Uterus (tissue), 3 donors: ENCODE measurements at regions not wholly inside any gene's neighbourhood (a gene's known extent, or its start where the extent isn't known, plus 50 kb on each side); places are given as distances from the start of the nearest gene placed in this dataset.

ENCODE experiments used
- DNase-seq, 2 donors: peaks; one replicate each; pipeline ENCODE4 v3.0.0-alpha.2; 2019 to 2020
- H3K27ac ChIP-seq, 2 donors: fragments of 200-600 bp; sonication (generic); 1 replicate in 1 of 2; 2 replicates in 1 of 2; pipeline ENCODE4 v1.5.1; 2016 to 2018
- H3K27me3 ChIP-seq, 2 donors: fragments of 200-600 bp; sonication (generic); one replicate each; pipeline ENCODE4 v1.5.1; 2018 to 2019; ENCODE audit warnings: control low read depth in 1 of 2
- H3K36me3 ChIP-seq, 2 donors: fragments of 200-600 bp; sonication (generic); one replicate each; pipeline ENCODE4 v1.5.1; 2019; ENCODE audit warnings: control low read depth in 1 of 2
- H3K4me1 ChIP-seq, 2 donors: fragments of 200-600 bp; sonication (generic); one replicate each; pipeline ENCODE4 v1.5.1; 2018 to 2019; ENCODE audit warnings: control low read depth in 1 of 2
- H3K4me3 ChIP-seq, 2 donors: fragments of 200-600 bp; sonication (generic); 1 replicate in 1 of 2; 2 replicates in 1 of 2; pipeline ENCODE4 v1.5.1; 2018 to 2019; ENCODE audit warnings: mild to moderate bottlenecking in 1 of 2
- H3K9me3 ChIP-seq, 2 donors: fragments of 200-600 bp; sonication (generic); one replicate each; pipeline ENCODE4 v1.5.1; 2019; ENCODE audit warnings: control low read depth in 1 of 2
- POLR2A ChIP-seq, 2 donors: fragments of 450-650 bp; IDR thresholded peaks; one replicate each; pipeline ENCODE4 v1.6.1; 2016; ENCODE audit warnings: antibody characterized with exemption in 2 of 2, mild to moderate bottlenecking in 1 of 2, moderate library complexity in 1 of 2
- intact Hi-C: fragments of 100-400 bp; cut with DNase I; formaldehyde crosslinking; loops from one replicate; pipeline ENCODE4 v1.15.1; 2023; ENCODE audit warnings: low total_unique reads
- TF ChIP-seq, protein P1 (sequence below), 4 experiments: fragments of 200-600 bp in 2 of 4; fragments of 450-650 bp in 2 of 4; sonication (generic) in 2 of 4; IDR thresholded peaks; one replicate each; pipeline ENCODE4 v1.5.1; 2016 to 2019; ENCODE audit warnings: antibody characterized with exemption in 4 of 4, mild to moderate bottlenecking in 2 of 4, moderate library complexity in 1 of 4
- donor health status: DM: yes; HTN: yes; CAD: no.

DNA sequence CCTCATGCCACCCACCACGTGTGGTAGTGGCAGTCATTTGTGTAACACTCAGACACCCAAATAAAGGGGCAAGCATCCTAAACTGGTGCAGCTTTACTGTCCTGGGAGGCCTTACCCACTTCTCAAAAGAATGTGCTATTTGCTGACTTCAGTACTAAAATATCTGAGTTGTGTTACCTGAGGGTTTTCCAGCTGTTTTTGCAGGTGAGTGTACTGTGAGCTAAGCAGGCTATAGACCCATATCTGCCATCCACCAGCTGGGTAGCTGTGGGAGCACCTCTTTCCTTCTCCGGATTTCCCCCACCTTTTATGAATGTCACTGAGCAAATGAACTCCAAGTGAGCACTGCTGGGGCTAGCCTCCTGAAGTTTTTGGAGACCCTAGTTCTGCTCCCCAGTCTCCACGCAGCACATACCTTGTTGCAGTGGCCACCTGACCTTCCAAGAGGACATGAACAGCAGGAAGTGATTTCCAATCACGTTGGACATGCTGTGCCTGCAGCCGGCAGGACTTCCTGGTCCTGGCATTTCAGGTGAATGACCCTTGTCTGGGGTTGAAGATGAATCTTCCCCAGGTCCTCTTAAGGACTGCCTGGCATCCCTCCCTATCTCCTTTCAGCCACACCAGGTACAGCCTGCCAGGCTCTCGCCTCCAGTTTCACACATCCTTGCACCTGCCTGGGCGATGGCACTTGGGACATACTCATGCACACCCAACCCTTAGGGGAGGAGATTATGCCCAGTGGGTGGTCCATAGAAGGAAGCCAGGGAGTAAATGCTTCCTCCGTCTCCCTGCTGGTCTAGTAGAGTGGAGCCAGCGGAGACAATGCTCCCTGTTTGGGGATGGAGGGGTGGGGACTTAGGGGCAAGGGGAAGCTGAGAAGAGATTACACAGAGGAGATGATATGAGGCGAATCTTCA is 109.5 kb upstream of the SPATA13 start:
- TF ChIP-seq, protein P1, sequence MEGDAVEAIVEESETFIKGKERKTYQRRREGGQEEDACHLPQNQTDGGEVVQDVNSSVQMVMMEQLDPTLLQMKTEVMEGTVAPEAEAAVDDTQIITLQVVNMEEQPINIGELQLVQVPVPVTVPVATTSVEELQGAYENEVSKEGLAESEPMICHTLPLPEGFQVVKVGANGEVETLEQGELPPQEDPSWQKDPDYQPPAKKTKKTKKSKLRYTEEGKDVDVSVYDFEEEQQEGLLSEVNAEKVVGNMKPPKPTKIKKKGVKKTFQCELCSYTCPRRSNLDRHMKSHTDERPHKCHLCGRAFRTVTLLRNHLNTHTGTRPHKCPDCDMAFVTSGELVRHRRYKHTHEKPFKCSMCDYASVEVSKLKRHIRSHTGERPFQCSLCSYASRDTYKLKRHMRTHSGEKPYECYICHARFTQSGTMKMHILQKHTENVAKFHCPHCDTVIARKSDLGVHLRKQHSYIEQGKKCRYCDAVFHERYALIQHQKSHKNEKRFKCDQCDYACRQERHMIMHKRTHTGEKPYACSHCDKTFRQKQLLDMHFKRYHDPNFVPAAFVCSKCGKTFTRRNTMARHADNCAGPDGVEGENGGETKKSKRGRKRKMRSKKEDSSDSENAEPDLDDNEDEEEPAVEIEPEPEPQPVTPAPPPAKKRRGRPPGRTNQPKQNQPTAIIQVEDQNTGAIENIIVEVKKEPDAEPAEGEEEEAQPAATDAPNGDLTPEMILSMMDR (IDR thresholded peaks at IDR 0.05): no peak
- no peak for TF ChIP-seq POLR2A (IDR thresholded peaks at IDR 0.05)
- no peak for DNase-seq
- Histone ChIP-seq H3K27me3 (no peaks in the 10 kb centered on the region), H3K4me1 (peaks cover 4 to 7% of the 10 kb centered on the region in 2 donors), H3K27ac (peak overlapping the region; percentile 40 to 70), H3K4me3 (no peak overlapping the region), H3K36me3 (no peaks in the 10 kb centered on the region), H3K9me3 (no peaks in the 10 kb centered on the region)
- intact Hi-C loops: no loop called here

DNA sequence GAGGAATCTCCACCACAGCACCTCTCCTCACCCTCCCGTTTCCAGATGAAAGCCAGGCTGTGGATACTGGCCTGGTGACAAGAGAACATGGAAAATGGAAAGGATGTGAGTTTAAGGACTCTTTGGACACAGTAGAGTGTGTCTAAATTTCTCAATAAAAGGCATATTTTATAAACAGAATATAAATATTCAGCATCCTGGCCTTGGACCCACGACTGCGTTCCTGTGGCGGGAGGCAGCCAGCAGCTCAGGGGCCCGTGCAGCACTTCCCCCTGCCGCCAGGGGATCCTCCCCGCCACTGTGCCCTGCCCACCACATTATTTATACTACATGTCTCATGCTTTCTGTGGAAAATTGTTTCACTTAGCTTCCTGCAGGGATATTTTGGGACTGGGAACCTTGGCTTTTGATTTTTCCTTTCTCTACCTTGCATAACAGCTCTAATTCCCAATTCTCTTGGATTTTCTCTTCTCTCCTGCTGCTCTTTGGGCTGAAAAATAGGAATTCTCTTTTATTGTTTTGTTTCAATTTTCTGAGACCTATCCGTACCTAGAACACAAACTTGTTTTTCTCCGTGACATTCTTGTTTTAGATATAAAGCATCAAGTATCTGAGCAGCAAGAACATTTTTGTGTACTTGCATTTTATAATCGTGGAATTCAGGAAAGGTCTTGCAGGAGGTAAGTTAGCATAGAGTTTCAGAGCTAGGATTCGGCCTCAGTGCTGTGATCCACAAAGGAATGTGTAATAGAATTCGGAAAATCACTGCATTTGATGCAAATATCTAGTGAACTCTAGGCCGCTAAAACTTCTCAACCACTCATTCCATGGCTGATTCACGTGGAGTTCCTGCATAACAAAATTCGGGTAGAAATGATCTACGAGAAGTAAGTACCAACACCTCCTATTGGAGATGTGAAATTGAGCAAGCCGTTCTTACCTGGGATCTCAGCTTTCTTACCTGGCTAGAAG is 107.7 kb upstream of the SPATA13 start:
- Histone ChIP-seq H3K4me3 (no peak overlapping the region), H3K27me3 (no peaks in the 10 kb centered on the region), H3K4me1 (peaks cover 4 to 7% of the 10 kb centered on the region in 2 donors), H3K27ac (peak overlapping the region; percentile 70 to 82), H3K9me3 (no peaks in the 10 kb centered on the region), H3K36me3 (no peaks in the 10 kb centered on the region)
- intact Hi-C loops: no loop called here
- peak; percentile 40 to 54 for DNase-seq
- TF ChIP-seq, protein P1 (IDR thresholded peaks at IDR 0.05): peak in 2 of 4 experiments; percentile 5 to 38
- no peak for TF ChIP-seq POLR2A (IDR thresholded peaks at IDR 0.05)

DNA sequence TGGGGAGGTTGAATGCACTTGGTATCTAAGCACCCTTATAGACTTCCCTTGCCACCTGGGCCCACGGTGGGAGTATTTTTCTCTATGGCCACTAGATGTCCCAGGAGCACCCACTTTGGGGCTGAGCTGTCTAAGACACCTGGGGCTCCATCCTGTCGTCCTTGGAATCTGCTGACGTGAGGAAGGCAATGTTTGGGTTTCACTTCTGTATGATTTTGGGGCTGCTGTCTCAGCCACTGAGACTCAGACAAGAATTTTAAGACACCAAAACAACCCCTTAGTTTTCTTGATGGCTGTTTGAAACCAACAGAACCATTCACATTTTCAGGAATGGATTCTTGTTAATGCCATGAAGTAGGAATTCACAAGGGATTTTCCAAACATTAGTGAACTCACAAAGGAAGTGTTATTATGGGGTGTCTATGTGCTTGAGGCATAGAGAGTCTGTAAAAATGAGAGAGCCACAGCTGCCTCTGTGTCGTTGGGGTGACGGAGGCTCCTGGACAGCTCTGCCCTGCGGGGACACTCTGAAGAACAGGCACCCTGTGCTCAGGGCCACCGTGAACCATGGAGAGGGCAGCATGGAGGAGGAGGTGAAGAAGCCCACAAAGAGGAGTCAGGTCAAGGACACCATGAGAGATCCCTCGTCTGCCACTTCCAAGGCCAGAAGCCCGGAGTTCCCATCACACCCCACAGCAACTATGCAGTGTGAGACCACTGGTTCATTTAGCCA is 106.8 kb upstream of the SPATA13 start:
- peak; percentile 27 to 58 for DNase-seq
- peaks cover 4 to 7% of the 10 kb centered on the region in 2 donors for H3K4me1 ChIP-seq
- peak overlapping the region; percentile 70 to 82 for H3K27ac ChIP-seq
- no peaks in the 10 kb centered on the region for H3K9me3 ChIP-seq
- TF ChIP-seq POLR2A (IDR thresholded peaks at IDR 0.05): no peak
- TF ChIP-seq, protein P1 (IDR thresholded peaks at IDR 0.05): peak; percentile 49 to 75 (median 72)
- H3K36me3 ChIP-seq: no peaks in the 10 kb centered on the region
- intact Hi-C loops: no loop called here
- H3K27me3 ChIP-seq: no peaks in the 10 kb centered on the region
- no peak overlapping the region for H3K4me3 ChIP-seq

DNA sequence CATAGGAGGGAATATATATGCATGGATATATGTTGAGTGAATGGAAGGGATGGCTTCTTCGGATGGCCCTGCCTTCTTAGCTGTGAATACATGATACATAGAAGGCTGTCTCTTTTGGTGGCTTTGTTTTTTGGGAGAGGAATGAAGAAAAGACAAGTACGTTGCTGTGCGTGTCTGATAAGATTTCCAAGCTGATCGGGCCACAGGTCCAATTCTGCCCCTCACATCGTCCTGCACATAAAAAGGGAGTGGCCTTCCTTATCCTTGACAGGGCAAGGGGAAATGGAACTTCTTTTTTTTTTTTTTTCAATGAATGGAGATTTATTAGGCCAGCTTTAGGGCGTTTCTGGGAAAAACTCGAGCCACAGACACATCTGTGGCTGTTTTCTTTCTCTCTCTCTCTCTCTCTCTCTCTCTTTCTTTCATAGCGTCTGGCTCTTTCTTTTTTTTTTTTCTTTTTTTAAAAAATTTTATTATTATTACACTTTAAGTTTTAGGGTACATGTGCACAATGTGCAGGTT is 103.8 kb upstream of the SPATA13 start:
- no peaks in the 10 kb centered on the region for H3K27me3 ChIP-seq
- no peaks in the 10 kb centered on the region for H3K4me1 ChIP-seq
- TF ChIP-seq, protein P1 (IDR thresholded peaks at IDR 0.05): no peak
- TF ChIP-seq POLR2A (IDR thresholded peaks at IDR 0.05): no peak
- no peak for DNase-seq
- no peaks in the 10 kb centered on the region for H3K36me3 ChIP-seq
- no peak overlapping the region for H3K27ac ChIP-seq
- H3K4me3 ChIP-seq: no peak overlapping the region
- intact Hi-C loops: no loop called here
- H3K9me3 ChIP-seq: no peaks in the 10 kb centered on the region
